SK-N-SH (cell line): ENCODE measurements at regions not wholly inside any gene's neighbourhood (a gene's known extent, or its start where the extent isn't known, plus 50 kb on each side); places are given as distances from the start of the nearest gene placed in this dataset.

Experiments
- CTCF ChIA-PET: fragments of 300-600, 350-600 bp; formaldehyde crosslinking; extraction: SDS; loops from one replicate; lab custom pipeline; 2021; lab: Yijun Ruan, JAX
- POLR2A ChIA-PET: fragments of 350-600 bp; sonication (Branson Sonifier 250); formaldehyde crosslinking; extraction: SDS; loops from one replicate; lab custom pipeline; 2020; ENCODE audit warnings: antibody characterized with exemption, inconsistent platforms; lab: Yijun Ruan, JAX
- DNase-seq: peaks from one replicate; pipeline ENCODE4 v3.0.0; 2012
- H2AFZ ChIP-seq: fragments of 200-600 bp; sonication (generic); 2 replicates; pipeline ENCODE4 v1.8.1; 2016; ENCODE audit warnings: antibody characterized with exemption, mild to moderate bottlenecking, low read depth
- H3F3A ChIP-seq: fragments of 200-600 bp; sonication (generic); replicated peaks from 2 replicates; pipeline ENCODE3; 2016; ENCODE audit warnings: antibody characterized with exemption, mild to moderate bottlenecking; ENCODE audit not compliant: insufficient read depth
- H3K27ac ChIP-seq, 2 experiments: fragments of 200-500 bp in 1 of 2; fragments of 200-600 bp in 1 of 2; sonication (Bioruptor generic) in 1 of 2; sonication (generic), shearing (Covaris generic) in 1 of 2; 2 replicates each; pipeline versions ENCODE4 v1.5.1 to v1.6.1; 2014 to 2016; ENCODE audit warnings: low read depth in 2 of 2, inconsistent platforms in 1 of 2, low read length in 1 of 2, mild to moderate bottlenecking in 1 of 2, mixed read lengths in 1 of 2
- H3K27me3 ChIP-seq: fragments of 200-600 bp; sonication (generic), shearing (Covaris generic); 2 replicates; pipeline ENCODE4 v1.6.1; 2016; ENCODE audit warnings: mixed run types; ENCODE audit not compliant: insufficient read depth
- H3K36me3 ChIP-seq, 2 experiments: fragments of 200-500 bp in 1 of 2; fragments of 200-600 bp in 1 of 2; sonication (Bioruptor generic) in 1 of 2; sonication (generic) in 1 of 2; replicated peaks in 1 of 2; 2 replicates each; pipeline versions ENCODE3 to v1.5.1; 2014 to 2016; ENCODE audit warnings: low read length in 1 of 2, mild to moderate bottlenecking in 1 of 2; ENCODE audit not compliant: insufficient read depth in 2 of 2, control insufficient read depth in 1 of 2
- H3K4me1 ChIP-seq, 2 experiments: fragments of 200-500 bp in 1 of 2; fragments of 200-600 bp in 1 of 2; sonication (Bioruptor generic) in 1 of 2; sonication (generic), shearing (Covaris generic) in 1 of 2; 2 replicates each; pipeline versions ENCODE4 v1.5.1 to v1.6.1; 2014 to 2016; ENCODE audit warnings: low read depth in 1 of 2, low read length in 1 of 2, mixed run types in 1 of 2; ENCODE audit not compliant: insufficient read depth in 2 of 2, control insufficient read depth in 1 of 2
- H3K4me2 ChIP-seq: fragments of 200-600 bp; sonication (generic), shearing (Covaris generic); 2 replicates; pipeline ENCODE4 v1.6.1; 2017; ENCODE audit warnings: mixed run types
- H3K4me3 ChIP-seq, 2 experiments: fragments of 200-500 bp in 1 of 2; fragments of 200-600 bp in 1 of 2; sonication (Bioruptor generic) in 1 of 2; sonication (generic), shearing (Covaris generic) in 1 of 2; 2 replicates each; pipeline versions ENCODE4 v1.5.1 to v1.8.1; 2014 to 2016; ENCODE audit warnings: low read depth in 2 of 2, inconsistent platforms in 1 of 2, low read length in 1 of 2, mild to moderate bottlenecking in 1 of 2, mixed read lengths in 1 of 2, moderate library complexity in 1 of 2
- H3K79me2 ChIP-seq: fragments of 200-600 bp; sonication (generic); 2 replicates; pipeline ENCODE4 v1.8.1; 2017; ENCODE audit warnings: mild to moderate bottlenecking; ENCODE audit not compliant: insufficient read depth
- H3K9ac ChIP-seq: fragments of 200-600 bp; sonication (generic); 2 replicates; pipeline ENCODE4 v1.6.1; 2017; ENCODE audit warnings: mixed run types
- H3K9me2 ChIP-seq: fragments of 200-600 bp; sonication (generic); 2 replicates; pipeline ENCODE4 v1.6.1; 2017; ENCODE audit warnings: mixed run types
- H3K9me3 ChIP-seq: fragments of 200-600 bp; sonication (generic); 2 replicates; pipeline ENCODE4 v1.6.1; 2017; ENCODE audit warnings: mixed run types, mild to moderate bottlenecking, moderate library complexity
- H4K20me1 ChIP-seq: fragments of 200-600 bp; sonication (generic); 2 replicates; pipeline ENCODE4 v1.6.1; 2017; ENCODE audit warnings: mild to moderate bottlenecking, mixed run types; ENCODE audit not compliant: insufficient read depth
- CHD2 ChIP-seq: fragments of 150-350 bp; IDR thresholded peaks from 2 replicates; pipeline ENCODE4 v1.6.1; 2018; ENCODE audit warnings: low read length; ENCODE audit not compliant: partially characterized antibody
- ELF1 ChIP-seq: IDR thresholded peaks from 2 replicates; pipeline ENCODE4 v1.4.0; 2012
- EZH2phosphoT487 ChIP-seq: fragments of 200-600 bp; sonication (generic); IDR thresholded peaks from 2 replicates; pipeline ENCODE4 v1.6.1; 2017; ENCODE audit warnings: low read depth, mixed run types, mild to moderate bottlenecking, antibody characterized with exemption, moderate library complexity, borderline replicate concordance
- FOSL2 ChIP-seq: IDR thresholded peaks from 2 replicates; pipeline ENCODE4 v1.4.0; 2012; ENCODE audit warnings: low read depth, mild to moderate bottlenecking, moderate library complexity, borderline replicate concordance
- FOXM1 ChIP-seq: IDR thresholded peaks from 2 replicates; pipeline ENCODE4 v1.4.0; 2012; ENCODE audit warnings: low read depth, mild to moderate bottlenecking
- GABPA ChIP-seq: IDR thresholded peaks from 2 replicates; pipeline ENCODE4 v1.4.0; 2012; ENCODE audit warnings: low read depth, mild to moderate bottlenecking
- GATA2 ChIP-seq: sonication (generic); formaldehyde crosslinking; IDR thresholded peaks from 2 replicates; pipeline ENCODE4 v1.5.0; 2020; ENCODE audit warnings: mild to moderate bottlenecking, missing genetic modification reagents
- MEF2A ChIP-seq: IDR thresholded peaks from 2 replicates; pipeline ENCODE4 v1.4.0; 2012; ENCODE audit warnings: low read depth, borderline replicate concordance
- NFIC ChIP-seq: IDR thresholded peaks from 2 replicates; pipeline ENCODE4 v1.4.0; 2012; ENCODE audit warnings: borderline replicate concordance
- RAD21 ChIP-seq: IDR thresholded peaks from 2 replicates; pipeline ENCODE4 v1.6.1; 2012; ENCODE audit warnings: mild to moderate bottlenecking, low read length
- RCOR1 ChIP-seq: fragments of 150-350 bp; IDR thresholded peaks from 2 replicates; pipeline ENCODE4 v1.6.1; 2017; ENCODE audit warnings: antibody characterized with exemption, low read length
- REST ChIP-seq: IDR thresholded peaks from 2 replicates; pipeline ENCODE4 v1.6.1; 2012; ENCODE audit warnings: mild to moderate bottlenecking, low read depth, low read length, moderate library complexity
- RXRA ChIP-seq: IDR thresholded peaks from 2 replicates; pipeline ENCODE4 v1.4.0; 2012; ENCODE audit warnings: low read depth, mild to moderate bottlenecking, borderline replicate concordance
- SMC3 ChIP-seq: IDR thresholded peaks from 2 replicates; pipeline ENCODE4 v1.6.1; 2012; ENCODE audit warnings: low read depth, low read length, improper control_type of control experiment
- TCF12 ChIP-seq: IDR thresholded peaks from 2 replicates; pipeline ENCODE4 v1.4.0; 2012
- USF2 ChIP-seq: fragments of 150-350 bp; IDR thresholded peaks from 2 replicates; pipeline ENCODE4 v1.6.1; 2017; ENCODE audit warnings: antibody characterized with exemption, low read length, low read depth, borderline replicate concordance
- WGBS: methylation state at CpG from one replicate; pipeline ENCODE4 v1.1.6; 2017; ENCODE audit warnings: low lambda C conversion rate; 5-methylcytosine and 5-hydroxymethylcytosine counted together
- TF ChIP-seq, protein P1 (sequence below): IDR thresholded peaks from 2 replicates; pipeline ENCODE4; 2012

- no peak for DNase-seq
- no peaks in the 10 kb centered on the region for H4K20me1 ChIP-seq
- no peak overlapping the region for H3K4me3 ChIP-seq
- no peaks in the 10 kb centered on the region for H3K9me3 ChIP-seq
- no peaks in the 10 kb centered on the region for H3K36me3 ChIP-seq
- WGBS, result 38% methylated on average over 6 of the region's 6 CpGs
- peak overlapping the region in 1 of 2 experiments; percentile 4; a peak in 1 of 4 replicates for H3K27ac ChIP-seq
- H2AFZ ChIP-seq, result no peak overlapping the region
- H3K79me2 ChIP-seq, result no peaks in the 10 kb centered on the region
- no peak overlapping the region for H3K9ac ChIP-seq
- TF ChIP-seq NFIC (no peak), GABPA (no peak), FOXM1 (no peak), RXRA (no peak), RCOR1 (no peak), EZH2phosphoT487 (no peak)
- TF ChIP-seq, protein P1, sequence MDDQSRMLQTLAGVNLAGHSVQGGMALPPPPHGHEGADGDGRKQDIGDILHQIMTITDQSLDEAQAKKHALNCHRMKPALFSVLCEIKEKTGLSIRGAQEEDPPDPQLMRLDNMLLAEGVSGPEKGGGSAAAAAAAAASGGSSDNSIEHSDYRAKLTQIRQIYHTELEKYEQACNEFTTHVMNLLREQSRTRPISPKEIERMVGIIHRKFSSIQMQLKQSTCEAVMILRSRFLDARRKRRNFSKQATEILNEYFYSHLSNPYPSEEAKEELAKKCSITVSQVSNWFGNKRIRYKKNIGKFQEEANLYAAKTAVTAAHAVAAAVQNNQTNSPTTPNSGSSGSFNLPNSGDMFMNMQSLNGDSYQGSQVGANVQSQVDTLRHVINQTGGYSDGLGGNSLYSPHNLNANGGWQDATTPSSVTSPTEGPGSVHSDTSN, result no peak
- CTCF ChIA-PET, result no interaction called here
- H3K9me2 ChIP-seq, result no peaks in the 10 kb centered on the region
- no peaks in the 10 kb centered on the region for H3F3A ChIP-seq
- H3K4me1 ChIP-seq, result peaks cover 0 to 6% of the 10 kb centered on the region in 2 experiments; a peak in 1 of 4 replicates
- H3K4me2 ChIP-seq, result no peak overlapping the region
- no peaks in the 10 kb centered on the region for H3K27me3 ChIP-seq
- POLR2A ChIA-PET, result no interaction called here
Measured at GRCh38 chr11:131307506-131307905, 62.9 kb upstream of the NTM start.

- POLR2A ChIA-PET, result no interaction called here
- H3K4me1 ChIP-seq, result peaks cover 0 to 3% of the 10 kb centered on the region in 2 experiments; a peak in 1 of 4 replicates
- H2AFZ ChIP-seq, result no peak overlapping the region
- H3K27ac ChIP-seq, result no peak overlapping the region
- TF ChIP-seq SMC3 (no peak), TCF12 (no peak), EZH2phosphoT487 (no peak), ELF1 (no peak), GABPA (no peak), FOSL2 (no peak), CHD2 (no peak), MEF2A (no peak), RAD21 (no peak), NFIC (no peak), GATA2 (no peak), USF2 (no peak), REST (no peak)
- 44% methylated on average over 5 of the region's 5 CpGs for WGBS
- no peaks in the 10 kb centered on the region for H3K9me3 ChIP-seq
- no peak overlapping the region for H3K4me3 ChIP-seq
- no peaks in the 10 kb centered on the region for H3F3A ChIP-seq
- H3K36me3 ChIP-seq, result no peaks in the 10 kb centered on the region
- H3K9me2 ChIP-seq, result no peaks in the 10 kb centered on the region
- no peak overlapping the region for H3K4me2 ChIP-seq
- H3K27me3 ChIP-seq, result no peaks in the 10 kb centered on the region
- H3K79me2 ChIP-seq, result no peaks in the 10 kb centered on the region
- no peak overlapping the region for H3K9ac ChIP-seq
- no peaks in the 10 kb centered on the region for H4K20me1 ChIP-seq
- CTCF ChIA-PET, result no interaction called here
- DNase-seq, result no peak
Measured at GRCh38 chr11:131309776-131310175, 60.6 kb upstream of the NTM start.
